ENCODE measurements at regions not wholly inside any gene's neighbourhood (a gene's known extent, or its start where the extent isn't known, plus 50 kb on each side); places are given as distances from the start of the nearest gene placed in this dataset.

DNA sequence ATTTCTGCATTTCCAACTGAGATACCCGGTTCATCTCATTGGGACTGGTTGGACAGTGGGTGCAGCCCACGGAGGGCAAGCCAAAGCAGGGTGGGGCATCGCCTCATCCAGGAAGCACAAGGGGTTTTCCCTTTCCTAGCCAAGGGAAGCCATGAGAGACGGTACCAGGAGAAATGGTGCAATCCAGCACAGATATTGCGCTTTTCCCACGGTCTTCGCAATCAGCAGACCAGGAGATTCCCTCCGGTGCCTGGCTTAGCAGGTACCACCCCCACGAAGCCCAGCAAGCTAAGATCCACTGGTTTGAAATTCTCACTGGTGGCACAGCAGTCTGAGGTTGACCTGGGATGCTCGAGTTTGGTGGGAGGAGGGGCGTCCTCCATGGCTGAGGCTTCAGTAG lies 527.0 kb downstream of the TLE1 start:
- H3K79me2 ChIP-seq (ENCODE audit: control insufficient read depth, insufficient read depth, low read length) = no peaks in the 10 kb centered on the region
- POLR2A ChIA-PET = no interaction called here
- no TSS peak for BruUV-seq (replicated peaks)
- TF ChIP-seq NCOA6 (IDR thresholded peaks at IDR 0.05) = no peak
- TF ChIP-seq NELFE (IDR thresholded peaks at IDR 0.05; ENCODE audit: insufficient read depth, insufficient read length) = no peak
- no peak for TF ChIP-seq TAF15 (IDR thresholded peaks at IDR 0.05; ENCODE audit: low read depth, low read length)
- TF ChIP-seq, protein P1, sequence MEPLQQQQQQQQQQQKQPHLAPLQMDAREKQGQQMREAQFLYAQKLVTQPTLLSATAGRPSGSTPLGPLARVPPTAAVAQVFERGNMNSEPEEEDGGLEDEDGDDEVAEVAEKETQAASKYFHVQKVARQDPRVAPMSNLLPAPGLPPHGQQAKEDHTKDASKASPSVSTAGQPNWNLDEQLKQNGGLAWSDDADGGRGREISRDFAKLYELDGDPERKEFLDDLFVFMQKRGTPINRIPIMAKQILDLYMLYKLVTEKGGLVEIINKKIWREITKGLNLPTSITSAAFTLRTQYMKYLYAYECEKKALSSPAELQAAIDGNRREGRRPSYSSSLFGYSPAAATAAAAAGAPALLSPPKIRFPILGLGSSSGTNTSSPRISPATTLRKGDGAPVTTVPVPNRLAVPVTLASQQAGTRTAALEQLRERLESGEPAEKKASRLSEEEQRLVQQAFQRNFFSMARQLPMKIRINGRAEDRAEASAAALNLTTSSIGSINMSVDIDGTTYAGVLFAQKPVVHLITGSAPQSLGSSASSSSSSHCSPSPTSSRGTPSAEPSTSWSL (CRISPR knock-in tag; IDR thresholded peaks at IDR 0.05; ENCODE audit: borderline replicate concordance) = no peak
- no peak for TF ChIP-seq TRIM28 (IDR thresholded peaks at IDR 0.05)
- no peak for TF ChIP-seq SAP30 (IDR thresholded peaks at IDR 0.05; ENCODE audit: borderline replicate concordance, insufficient read depth, low read depth, low read length, poor library complexity, severe bottlenecking)
- no peak for TF ChIP-seq RBFOX2 (IDR thresholded peaks at IDR 0.05; ENCODE audit: low read depth, low read length)
- no peak for TF ChIP-seq ASH1L (IDR thresholded peaks at IDR 0.05; ENCODE audit: borderline replicate concordance, low read depth, partially characterized antibody)
- no peak for TF ChIP-seq TRIM24 (IDR thresholded peaks at IDR 0.05)
- TF ChIP-seq MTA2 (IDR thresholded peaks at IDR 0.05; ENCODE audit: low read depth) = no peak
- TF ChIP-seq MAFK (IDR thresholded peaks at IDR 0.05; ENCODE audit: low read length) = no peak
- TF ChIP-seq ZNF140 (CRISPR knock-in tag; IDR thresholded peaks at IDR 0.05) = no peak
- TF ChIP-seq, protein P2, sequence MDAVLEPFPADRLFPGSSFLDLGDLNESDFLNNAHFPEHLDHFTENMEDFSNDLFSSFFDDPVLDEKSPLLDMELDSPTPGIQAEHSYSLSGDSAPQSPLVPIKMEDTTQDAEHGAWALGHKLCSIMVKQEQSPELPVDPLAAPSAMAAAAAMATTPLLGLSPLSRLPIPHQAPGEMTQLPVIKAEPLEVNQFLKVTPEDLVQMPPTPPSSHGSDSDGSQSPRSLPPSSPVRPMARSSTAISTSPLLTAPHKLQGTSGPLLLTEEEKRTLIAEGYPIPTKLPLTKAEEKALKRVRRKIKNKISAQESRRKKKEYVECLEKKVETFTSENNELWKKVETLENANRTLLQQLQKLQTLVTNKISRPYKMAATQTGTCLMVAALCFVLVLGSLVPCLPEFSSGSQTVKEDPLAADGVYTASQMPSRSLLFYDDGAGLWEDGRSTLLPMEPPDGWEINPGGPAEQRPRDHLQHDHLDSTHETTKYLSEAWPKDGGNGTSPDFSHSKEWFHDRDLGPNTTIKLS (IDR thresholded peaks at IDR 0.05; ENCODE audit: borderline replicate concordance, low read depth) = no peak
- TF ChIP-seq MYC (IDR thresholded peaks at IDR 0.05; ENCODE audit: low read depth, low read length) = no peak
- no peak for TF ChIP-seq MYC (CRISPR knock-in tag; IDR thresholded peaks at IDR 0.05; ENCODE audit: borderline replicate concordance, low read depth)
- TF ChIP-seq, protein P3, sequence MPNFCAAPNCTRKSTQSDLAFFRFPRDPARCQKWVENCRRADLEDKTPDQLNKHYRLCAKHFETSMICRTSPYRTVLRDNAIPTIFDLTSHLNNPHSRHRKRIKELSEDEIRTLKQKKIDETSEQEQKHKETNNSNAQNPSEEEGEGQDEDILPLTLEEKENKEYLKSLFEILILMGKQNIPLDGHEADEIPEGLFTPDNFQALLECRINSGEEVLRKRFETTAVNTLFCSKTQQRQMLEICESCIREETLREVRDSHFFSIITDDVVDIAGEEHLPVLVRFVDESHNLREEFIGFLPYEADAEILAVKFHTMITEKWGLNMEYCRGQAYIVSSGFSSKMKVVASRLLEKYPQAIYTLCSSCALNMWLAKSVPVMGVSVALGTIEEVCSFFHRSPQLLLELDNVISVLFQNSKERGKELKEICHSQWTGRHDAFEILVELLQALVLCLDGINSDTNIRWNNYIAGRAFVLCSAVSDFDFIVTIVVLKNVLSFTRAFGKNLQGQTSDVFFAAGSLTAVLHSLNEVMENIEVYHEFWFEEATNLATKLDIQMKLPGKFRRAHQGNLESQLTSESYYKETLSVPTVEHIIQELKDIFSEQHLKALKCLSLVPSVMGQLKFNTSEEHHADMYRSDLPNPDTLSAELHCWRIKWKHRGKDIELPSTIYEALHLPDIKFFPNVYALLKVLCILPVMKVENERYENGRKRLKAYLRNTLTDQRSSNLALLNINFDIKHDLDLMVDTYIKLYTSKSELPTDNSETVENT (CRISPR knock-in tag; IDR thresholded peaks at IDR 0.05) = no peak
- H4K20me1 ChIP-seq (replicated peaks; ENCODE audit: control insufficient read depth, insufficient read depth, low read length) = no peaks in the 10 kb centered on the region
- WGBS (ENCODE audit: insufficient coverage, low coverage, missing lambda C conversion rate) = 0% methylated on average over 7 of the region's 11 CpGs
- H3K4me2 ChIP-seq (ENCODE audit: insufficient read depth, low read length) = no peak overlapping the region
- intact Hi-C loops (cut with micrococcal nuclease) (no loop called here), in situ Hi-C loops (cut with MboI) (no loop called here)
- H3K9me1 ChIP-seq (ENCODE audit: control insufficient read depth, insufficient read depth, low read length) = no peaks in the 10 kb centered on the region
- no peaks in the 10 kb centered on the region for H3K9me3 ChIP-seq (replicated peaks; ENCODE audit: control insufficient read depth, insufficient read depth, low read depth, low read length)
- no peaks in the 10 kb centered on the region for H3K27me3 ChIP-seq (ENCODE audit: control insufficient read depth in 2 of 2, insufficient read depth in 2 of 2, low read length in 2 of 2)
- no peak overlapping the region for H3K27ac ChIP-seq (ENCODE audit: extremely low read depth, low read depth, low read length)
- no peak for DNase-seq (ENCODE audit: extremely low read depth in 1 of 4, low spot score in 3 of 4)
- no peak overlapping the region for H2AFZ ChIP-seq (ENCODE audit: low read depth, low read length)
- H3K4me1 ChIP-seq (replicated peaks in 1 of 2; ENCODE audit: control insufficient read depth in 2 of 2, insufficient read depth in 2 of 2, low read length in 2 of 2) = no peaks in the 10 kb centered on the region
- no peak for FAIRE-seq
- H3K9ac ChIP-seq (ENCODE audit: insufficient read depth in 1 of 2, low read depth in 2 of 2, low read length in 2 of 2) = no peak overlapping the region
- no peak overlapping the region for H3K4me3 ChIP-seq
- H3K36me3 ChIP-seq (ENCODE audit: control insufficient read depth, insufficient read depth, low read length) = no peaks in the 10 kb centered on the region
- CTCF ChIA-PET (ENCODE audit: low intra/inter-chr PET ratio) = no interaction called here
- ATAC-seq = no peak
